ENCODE measurements at regions not wholly inside any gene's neighbourhood (a gene's known extent, or its start where the extent isn't known, plus 50 kb on each side); places are given as distances from the start of the nearest gene placed in this dataset.
"Not testable (repeated sequence)": the region's sequence is repeated elsewhere in the genome, so short reads cannot be mapped to it uniquely, and the experiment has no call there.

GRCh38 chr13:72565893-72566292 lies 161.5 kb downstream of the MZT1 start:
- Histone ChIP-seq H3K9me3 (ENCODE audit: control insufficient read depth, low read length) (no peaks in the 10 kb centered on the region), H3K36me3 (ENCODE audit: control insufficient read depth in 1 of 2, insufficient read depth in 2 of 2, low read length in 1 of 2) (no peaks in the 10 kb centered on the region), H3K4me1 (ENCODE audit: control insufficient read depth in 1 of 2, insufficient read depth in 2 of 2, low read length in 2 of 2) (no peaks in the 10 kb centered on the region), H3K27me3 (ENCODE audit: control insufficient read depth in 1 of 2, insufficient read depth in 2 of 2, low read length in 1 of 2) (no peaks in the 10 kb centered on the region), H3K4me3 (ENCODE audit: low read length in 2 of 2) (no peak overlapping the region), H3K27ac (ENCODE audit: low read depth in 1 of 2, low read length in 2 of 2) (no peak overlapping the region)
- ATAC-seq (ENCODE audit: low FRiP score) (no peak), DNase-seq (no peak)
- WGBS, 2 donors = 8 to 10% methylated on average over 1 of the region's 1 CpG
- intact Hi-C loops (cut with DNase I) = no loop called here

GRCh38 chr13:72562686-72563085 lies 164.7 kb downstream of the MZT1 start:
- H3K27ac ChIP-seq (ENCODE audit: low read depth in 1 of 2, low read length in 2 of 2) = no peak overlapping the region
- intact Hi-C loops (cut with DNase I) = no loop called here
- H3K27me3 ChIP-seq (ENCODE audit: control insufficient read depth in 1 of 2, insufficient read depth in 2 of 2, low read length in 1 of 2) = no peaks in the 10 kb centered on the region
- H3K36me3 ChIP-seq (ENCODE audit: control insufficient read depth in 1 of 2, insufficient read depth in 2 of 2, low read length in 1 of 2) = no peaks in the 10 kb centered on the region
- ATAC-seq (ENCODE audit: low FRiP score) (no peak), DNase-seq (no peak)
- 82 to 83% methylated on average over 2 of the region's 2 CpGs for WGBS, 2 donors
- no peaks in the 10 kb centered on the region for H3K4me1 ChIP-seq (ENCODE audit: control insufficient read depth in 1 of 2, insufficient read depth in 2 of 2, low read length in 2 of 2)
- no peaks in the 10 kb centered on the region for H3K9me3 ChIP-seq (ENCODE audit: control insufficient read depth, low read length)
- no peak overlapping the region for H3K4me3 ChIP-seq (ENCODE audit: low read length in 2 of 2)

- no peaks in the 10 kb centered on the region for H3K27me3 ChIP-seq (ENCODE audit: control insufficient read depth in 1 of 2, insufficient read depth in 2 of 2, low read length in 1 of 2)
- H3K4me1 ChIP-seq (ENCODE audit: control insufficient read depth in 1 of 2, insufficient read depth in 2 of 2, low read length in 2 of 2) = no peaks in the 10 kb centered on the region
- DNase-seq (no peak), ATAC-seq (ENCODE audit: low FRiP score) (no peak)
- H3K4me3 ChIP-seq (ENCODE audit: low read length in 2 of 2) = no peak overlapping the region
- H3K27ac ChIP-seq (ENCODE audit: low read depth in 1 of 2, low read length in 2 of 2) = no peak overlapping the region
- no peaks in the 10 kb centered on the region for H3K36me3 ChIP-seq (ENCODE audit: control insufficient read depth in 1 of 2, insufficient read depth in 2 of 2, low read length in 1 of 2)
- WGBS, 2 donors = 66 to 74% methylated on average over 2 of the region's 2 CpGs
- intact Hi-C loops (cut with DNase I) = no loop called here
- no peaks in the 10 kb centered on the region for H3K9me3 ChIP-seq (ENCODE audit: control insufficient read depth, low read length)
Measured at GRCh38 chr13:72561791-72562190, 165.6 kb downstream of the MZT1 start.

- intact Hi-C loops (cut with DNase I) = no loop called here
- Histone ChIP-seq H3K4me3 (ENCODE audit: low read length in 2 of 2) (no peak overlapping the region), H3K27me3 (ENCODE audit: control insufficient read depth in 1 of 2, insufficient read depth in 2 of 2, low read length in 1 of 2) (no peaks in the 10 kb centered on the region), H3K9me3 (ENCODE audit: control insufficient read depth, low read length) (no peaks in the 10 kb centered on the region), H3K36me3 (ENCODE audit: control insufficient read depth in 1 of 2, insufficient read depth in 2 of 2, low read length in 1 of 2) (no peaks in the 10 kb centered on the region), H3K4me1 (ENCODE audit: control insufficient read depth in 1 of 2, insufficient read depth in 2 of 2, low read length in 2 of 2) (no peaks in the 10 kb centered on the region), H3K27ac (ENCODE audit: low read depth in 1 of 2, low read length in 2 of 2) (no peak overlapping the region)
- DNase-seq (no peak), ATAC-seq (ENCODE audit: low FRiP score) (no peak)
- WGBS, 2 donors = 96 to 97% methylated on average over 2 of the region's 2 CpGs
Measured at GRCh38 chr13:72559716-72560115, 167.7 kb downstream of the MZT1 start.

DNA sequence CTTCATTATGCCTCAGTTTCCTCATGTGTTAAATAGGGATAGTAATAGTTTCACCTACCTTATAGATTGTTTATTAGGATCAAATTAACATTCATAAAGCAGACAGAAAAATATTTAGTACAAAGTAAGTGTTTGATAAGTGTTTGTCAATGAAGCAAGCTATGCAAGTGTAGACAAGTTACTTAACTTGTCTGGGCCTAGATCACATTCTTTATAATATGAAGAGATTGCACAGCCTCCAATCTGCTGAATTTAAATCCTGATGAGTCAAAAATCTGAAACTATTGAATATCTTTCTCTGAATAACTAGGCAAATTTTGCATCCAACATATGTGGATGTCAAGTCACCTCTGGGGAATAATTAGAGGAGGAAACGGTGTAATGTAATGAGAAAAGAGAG lies 170.5 kb downstream of the MZT1 start:
- DNase-seq (no peak), ATAC-seq (ENCODE audit: low FRiP score) (no peak)
- H3K4me1 ChIP-seq (ENCODE audit: control insufficient read depth in 1 of 2, insufficient read depth in 2 of 2, low read length in 2 of 2) = no peaks in the 10 kb centered on the region
- intact Hi-C loops (cut with DNase I) = no loop called here
- H3K27me3 ChIP-seq (ENCODE audit: control insufficient read depth in 1 of 2, insufficient read depth in 2 of 2, low read length in 1 of 2) = no peaks in the 10 kb centered on the region
- no peaks in the 10 kb centered on the region for H3K36me3 ChIP-seq (ENCODE audit: control insufficient read depth in 1 of 2, insufficient read depth in 2 of 2, low read length in 1 of 2)
- peaks cover 2% of the 10 kb centered on the region for H3K9me3 ChIP-seq (ENCODE audit: control insufficient read depth, low read length)
- WGBS, 2 donors = 82 to 85% methylated on average over 1 of the region's 1 CpG
- H3K27ac ChIP-seq (ENCODE audit: low read depth in 1 of 2, low read length in 2 of 2) = no peak overlapping the region
- no peak overlapping the region for H3K4me3 ChIP-seq (ENCODE audit: low read length in 2 of 2)

DNA sequence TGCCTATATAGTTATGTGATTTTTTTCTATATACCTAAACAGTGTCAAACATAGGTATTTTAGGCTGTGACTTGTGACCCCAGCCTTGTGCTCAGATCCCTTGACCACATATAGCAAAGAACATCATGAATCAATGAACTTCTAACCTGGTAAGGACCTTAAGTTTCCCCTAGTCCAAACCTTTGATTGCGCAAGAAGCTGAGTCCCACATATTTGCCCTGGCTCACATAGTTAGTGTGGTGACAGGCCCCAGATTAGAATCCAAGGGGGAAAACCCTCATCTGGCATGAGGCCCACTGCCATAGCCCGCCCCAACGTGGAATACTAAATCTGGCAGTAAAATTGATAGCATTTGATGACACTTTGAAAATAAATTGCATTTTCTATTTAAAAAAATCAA lies 171.8 kb downstream of the MZT1 start:
- Histone ChIP-seq H3K4me3 (ENCODE audit: low read length in 2 of 2) (no peak overlapping the region), H3K36me3 (ENCODE audit: control insufficient read depth in 1 of 2, insufficient read depth in 2 of 2, low read length in 1 of 2) (no peaks in the 10 kb centered on the region), H3K27me3 (ENCODE audit: control insufficient read depth in 1 of 2, insufficient read depth in 2 of 2, low read length in 1 of 2) (no peaks in the 10 kb centered on the region), H3K4me1 (ENCODE audit: control insufficient read depth in 1 of 2, insufficient read depth in 2 of 2, low read length in 2 of 2) (no peaks in the 10 kb centered on the region), H3K9me3 (ENCODE audit: control insufficient read depth, low read length) (peaks cover 2% of the 10 kb centered on the region), H3K27ac (ENCODE audit: low read depth in 1 of 2, low read length in 2 of 2) (no peak overlapping the region)
- 26 to 67% methylated on average over 3 of the region's 3 CpGs for WGBS, 2 donors
- intact Hi-C loops (cut with DNase I) = no loop called here
- ATAC-seq (ENCODE audit: low FRiP score) = no peak
- DNase-seq = no peak

- peaks cover 2% of the 10 kb centered on the region for H3K9me3 ChIP-seq (ENCODE audit: control insufficient read depth, low read length)
- H3K4me3 ChIP-seq (ENCODE audit: low read length in 2 of 2) = no peak overlapping the region
- H3K36me3 ChIP-seq (ENCODE audit: control insufficient read depth in 1 of 2, insufficient read depth in 2 of 2, low read length in 1 of 2) = no peaks in the 10 kb centered on the region
- intact Hi-C loops (cut with DNase I) = no loop called here
- no peak overlapping the region for H3K27ac ChIP-seq (ENCODE audit: low read depth in 1 of 2, low read length in 2 of 2)
- DNase-seq = no peak
- no peak for ATAC-seq (ENCODE audit: low FRiP score)
- no peaks in the 10 kb centered on the region for H3K4me1 ChIP-seq (ENCODE audit: control insufficient read depth in 1 of 2, insufficient read depth in 2 of 2, low read length in 2 of 2)
- no peaks in the 10 kb centered on the region for H3K27me3 ChIP-seq (ENCODE audit: control insufficient read depth in 1 of 2, insufficient read depth in 2 of 2, low read length in 1 of 2)
- WGBS, 2 donors = 12 to 14% methylated on average over 3 of the region's 3 CpGs
Measured at GRCh38 chr13:72552731-72553130, 174.7 kb downstream of the MZT1 start.

GRCh38 chr13:72545895-72546294 lies 181.5 kb downstream of the MZT1 start:
- H3K27ac ChIP-seq (ENCODE audit: low read depth in 1 of 2, low read length in 2 of 2); H3K27me3 ChIP-seq (ENCODE audit: control insufficient read depth in 1 of 2, insufficient read depth in 2 of 2, low read length in 1 of 2); DNase-seq; H3K9me3 ChIP-seq (ENCODE audit: control insufficient read depth, low read length); H3K36me3 ChIP-seq (ENCODE audit: control insufficient read depth in 1 of 2, insufficient read depth in 2 of 2, low read length in 1 of 2); intact Hi-C loops (cut with DNase I); H3K4me1 ChIP-seq (ENCODE audit: control insufficient read depth in 1 of 2, insufficient read depth in 2 of 2, low read length in 2 of 2); H3K4me3 ChIP-seq (ENCODE audit: low read length in 2 of 2); ATAC-seq (ENCODE audit: low FRiP score): not testable (repeated sequence)
- WGBS, 2 donors = 87 to 94% methylated on average over 1 of the region's 1 CpG

GRCh38 chr13:72545030-72545719 lies 182.3 kb downstream of the MZT1 start:
- Histone ChIP-seq H3K27me3 (ENCODE audit: control insufficient read depth in 1 of 2, insufficient read depth in 2 of 2, low read length in 1 of 2) (no peaks in the 10 kb centered on the region), H3K36me3 (ENCODE audit: control insufficient read depth in 1 of 2, insufficient read depth in 2 of 2, low read length in 1 of 2) (no peaks in the 10 kb centered on the region), H3K9me3 (ENCODE audit: control insufficient read depth, low read length) (no peaks in the 10 kb centered on the region), H3K27ac (ENCODE audit: low read depth in 1 of 2, low read length in 2 of 2) (no peak overlapping the region), H3K4me3 (ENCODE audit: low read length in 2 of 2) (no peak overlapping the region), H3K4me1 (ENCODE audit: control insufficient read depth in 1 of 2, insufficient read depth in 2 of 2, low read length in 2 of 2) (no peaks in the 10 kb centered on the region)
- WGBS, 2 donors = 74 to 79% methylated on average over 4 of the region's 4 CpGs
- intact Hi-C loops (cut with DNase I) = no loop called here
- ATAC-seq (ENCODE audit: low FRiP score) (no peak), DNase-seq (no peak)

All from aorta (tissue), 5 donors.